Lung (tissue), 11 donors: ENCODE measurements at regions not wholly inside any gene's neighbourhood (a gene's known extent, or its start where the extent isn't known, plus 50 kb on each side); places are given as distances from the start of the nearest gene placed in this dataset.

Experiments used
- ATAC-seq: fragments of 200-7000 bp; cut with Tn5 transposase; one replicate; pipeline ENCODE4 v1.9.1; 2020; ENCODE audit warnings: moderate number of reproducible peaks; ENCODE audit not compliant: insufficient read depth, low FRiP score
- DNase-seq, 3 donors: peaks; one replicate each; pipeline ENCODE4 v3.0.0-alpha.2; 2013 to 2017
- H3K27ac ChIP-seq, 2 donors: one replicate each; pipeline ENCODE4 v1.5.1; 2013; ENCODE audit warnings: mild to moderate bottlenecking in 2 of 2, moderate library complexity in 2 of 2, control low read depth in 1 of 2, inconsistent platforms in 1 of 2, low read depth in 1 of 2, low read length in 1 of 2
- H3K27me3 ChIP-seq, 3 donors: one replicate each; pipeline ENCODE4 v1.5.1; 2013; ENCODE audit warnings: low read length in 2 of 3; ENCODE audit not compliant: control insufficient read depth in 3 of 3, insufficient read depth in 3 of 3
- H3K36me3 ChIP-seq, 4 donors: one replicate each; pipeline ENCODE4 v1.5.1; 2013; ENCODE audit warnings: low read length in 4 of 4, mild to moderate bottlenecking in 1 of 4, moderate library complexity in 1 of 4; ENCODE audit not compliant: control insufficient read depth in 4 of 4, insufficient read depth in 4 of 4
- H3K4me1 ChIP-seq, 5 donors: one replicate each; pipeline ENCODE4 v1.5.1; 2013; ENCODE audit warnings: low read length in 5 of 5, mild to moderate bottlenecking in 2 of 5, moderate library complexity in 1 of 5; ENCODE audit not compliant: control insufficient read depth in 5 of 5, insufficient read depth in 5 of 5
- H3K4me3 ChIP-seq: one replicate; pipeline ENCODE4 v1.5.1; 2013; ENCODE audit warnings: mild to moderate bottlenecking, control low read depth, moderate library complexity
- H3K9ac ChIP-seq, 2 donors: one replicate each; pipeline ENCODE4 v1.5.1; 2013; ENCODE audit warnings: low read length in 2 of 2, control low read depth in 1 of 2; ENCODE audit not compliant: insufficient read depth in 1 of 2
- H3K9me3 ChIP-seq, 4 donors: one replicate each; pipeline ENCODE4 v1.5.1; 2013; ENCODE audit warnings: low read length in 3 of 4, mild to moderate bottlenecking in 1 of 4, moderate library complexity in 1 of 4; ENCODE audit not compliant: control insufficient read depth in 4 of 4, insufficient read depth in 3 of 4
- WGBS, 2 donors: extraction: QIAGEN DNeasy Blood & Tissue Kit; methylation state at CpG; one replicate each; pipeline ENCODE4 v1.1.7; 2013; 5-methylcytosine and 5-hydroxymethylcytosine counted together
- TF ChIP-seq, protein P1 (sequence below): IDR thresholded peaks from 2 replicates; pipeline ENCODE4 v1.5.1; 2012; ENCODE audit warnings: mild to moderate bottlenecking; ENCODE audit errors: control extremely low read depth, extremely low read depth
- donor health status: control.
- donor health status: control.
- donor health status: Bipolar disorder and iron deficiency.
- donor health status: healthy.
- donor health status: DM: yes; HTN: yes; CAD: no.

DNA sequence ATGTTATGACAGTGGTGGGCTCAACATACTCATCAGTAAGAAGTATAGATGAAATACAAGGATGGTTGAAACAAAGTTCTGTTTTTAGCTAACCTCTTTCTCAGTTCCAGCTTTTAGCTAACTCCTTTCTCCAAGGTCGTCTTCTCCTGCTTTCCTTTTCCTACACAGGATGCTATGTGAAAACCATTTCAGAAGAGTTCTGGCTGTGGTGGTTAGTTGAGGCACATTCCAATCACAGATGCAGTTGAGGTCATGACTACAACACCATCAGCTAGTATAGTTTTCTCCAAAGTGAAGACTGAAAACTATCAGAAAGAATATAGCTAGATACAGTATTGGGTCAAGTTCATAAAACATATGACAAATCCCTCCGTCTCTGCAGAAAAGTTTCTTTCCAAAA is 477.7 kb upstream of the C9orf72 start:
- WGBS, 2 donors, result 78 to 91% methylated on average over 2 of the region's 2 CpGs
- H3K4me1 ChIP-seq, result no peaks in the 10 kb centered on the region
- H3K4me3 ChIP-seq, result no peak overlapping the region
- TF ChIP-seq, protein P1, sequence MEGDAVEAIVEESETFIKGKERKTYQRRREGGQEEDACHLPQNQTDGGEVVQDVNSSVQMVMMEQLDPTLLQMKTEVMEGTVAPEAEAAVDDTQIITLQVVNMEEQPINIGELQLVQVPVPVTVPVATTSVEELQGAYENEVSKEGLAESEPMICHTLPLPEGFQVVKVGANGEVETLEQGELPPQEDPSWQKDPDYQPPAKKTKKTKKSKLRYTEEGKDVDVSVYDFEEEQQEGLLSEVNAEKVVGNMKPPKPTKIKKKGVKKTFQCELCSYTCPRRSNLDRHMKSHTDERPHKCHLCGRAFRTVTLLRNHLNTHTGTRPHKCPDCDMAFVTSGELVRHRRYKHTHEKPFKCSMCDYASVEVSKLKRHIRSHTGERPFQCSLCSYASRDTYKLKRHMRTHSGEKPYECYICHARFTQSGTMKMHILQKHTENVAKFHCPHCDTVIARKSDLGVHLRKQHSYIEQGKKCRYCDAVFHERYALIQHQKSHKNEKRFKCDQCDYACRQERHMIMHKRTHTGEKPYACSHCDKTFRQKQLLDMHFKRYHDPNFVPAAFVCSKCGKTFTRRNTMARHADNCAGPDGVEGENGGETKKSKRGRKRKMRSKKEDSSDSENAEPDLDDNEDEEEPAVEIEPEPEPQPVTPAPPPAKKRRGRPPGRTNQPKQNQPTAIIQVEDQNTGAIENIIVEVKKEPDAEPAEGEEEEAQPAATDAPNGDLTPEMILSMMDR, result no peak
- no peaks in the 10 kb centered on the region for H3K27me3 ChIP-seq
- no peak overlapping the region for H3K9ac ChIP-seq
- DNase-seq (no peak), ATAC-seq (no peak)
- no peak overlapping the region for H3K27ac ChIP-seq
- no peaks in the 10 kb centered on the region for H3K9me3 ChIP-seq
- no peaks in the 10 kb centered on the region for H3K36me3 ChIP-seq

DNA sequence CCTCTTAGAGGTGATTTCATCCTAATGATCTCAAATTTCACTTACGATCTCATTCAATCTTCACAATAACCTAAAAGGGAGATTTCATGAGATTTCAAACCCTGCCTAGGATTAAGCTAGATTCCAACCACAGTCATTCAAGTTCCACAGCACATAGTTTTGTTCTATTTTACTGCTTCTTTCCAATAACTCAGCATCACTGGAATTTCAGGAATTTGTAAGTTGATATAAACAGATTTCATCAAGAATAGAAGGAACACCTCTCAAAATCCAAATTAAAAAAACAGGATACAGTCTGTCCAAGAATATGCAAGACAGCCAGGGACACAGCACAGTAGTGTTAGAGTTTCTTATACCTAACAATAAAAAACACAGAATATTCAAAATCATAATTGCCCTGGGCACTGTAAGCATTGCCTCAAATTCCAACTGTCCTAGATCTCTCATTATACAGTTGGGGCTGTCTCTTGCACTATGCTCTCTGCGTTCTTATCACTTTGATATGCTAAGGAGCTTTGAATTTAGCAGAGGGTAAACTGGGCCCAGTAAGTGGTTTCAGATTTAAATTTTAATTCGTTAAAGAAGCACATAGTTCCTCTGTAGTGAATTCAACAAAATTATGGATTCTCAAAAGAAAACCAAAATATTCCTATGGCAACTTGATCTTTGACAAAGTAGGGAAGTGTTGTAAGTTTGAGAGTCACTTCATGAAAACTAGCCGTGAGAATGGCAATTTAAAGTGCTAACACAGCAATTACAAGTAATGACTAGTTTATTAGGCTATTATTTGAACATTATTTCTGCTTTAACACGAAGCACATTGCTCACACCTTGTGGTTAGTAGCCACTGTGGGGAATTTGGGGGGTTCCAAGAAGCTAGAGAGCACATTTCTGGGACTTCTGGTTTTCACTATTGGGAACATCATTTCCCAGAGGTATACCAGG is 478.6 kb upstream of the C9orf72 start:
- ATAC-seq, result no peak
- peaks cover 0 to 4% (median 0%) of the 10 kb centered on the region in 5 donors for H3K4me1 ChIP-seq

DNA sequence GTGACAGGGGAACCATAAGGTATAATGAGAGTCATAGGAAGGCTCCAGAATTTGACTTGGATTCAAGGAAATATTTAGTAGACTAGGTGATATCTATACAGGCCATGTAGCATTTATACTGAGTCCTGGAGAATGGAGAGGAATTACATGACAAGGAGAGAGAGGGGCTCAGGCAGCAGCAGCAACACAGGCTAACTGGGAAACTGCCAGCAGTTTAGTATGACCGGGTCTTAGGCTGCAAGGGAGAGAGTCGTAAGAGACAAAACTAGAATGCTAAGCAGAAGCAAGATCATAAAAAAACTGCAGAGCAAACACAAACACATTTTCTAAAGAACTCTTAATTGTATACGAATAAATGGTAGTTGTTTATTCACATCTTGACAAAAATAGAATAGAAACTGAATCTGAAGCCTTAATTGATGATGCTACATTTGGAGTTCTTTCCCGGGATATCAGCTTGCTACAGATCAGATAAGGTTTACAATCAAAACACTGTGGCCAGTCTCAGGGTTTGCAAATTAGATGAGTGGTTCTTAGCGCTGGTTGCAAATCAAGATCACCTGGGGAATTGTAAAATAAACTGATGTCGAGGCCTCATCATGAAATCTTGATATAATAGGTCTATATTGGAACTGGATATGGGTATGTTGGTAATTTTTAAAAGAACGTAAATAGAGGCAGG is 480.0 kb upstream of the C9orf72 start:
- Histone ChIP-seq H3K9ac (no peak overlapping the region), H3K27me3 (no peaks in the 10 kb centered on the region), H3K9me3 (no peaks in the 10 kb centered on the region), H3K36me3 (no peaks in the 10 kb centered on the region), H3K27ac (no peak overlapping the region), H3K4me3 (no peak overlapping the region), H3K4me1 (peaks cover 0 to 4% (median 0%) of the 10 kb centered on the region in 5 donors)
- no peak for ATAC-seq
- DNase-seq, result peak; percentile 20 to 80 (median 54)
- WGBS, 2 donors, result 64 to 68% methylated on average over 7 of the region's 7 CpGs
- TF ChIP-seq, protein P1, result no peak

More for the DNA sequence above, 478.6 kb upstream of the C9orf72 start:
- Histone ChIP-seq H3K36me3 (no peaks in the 10 kb centered on the region), H3K27me3 (no peaks in the 10 kb centered on the region), H3K4me3 (no peak overlapping the region), H3K9me3 (no peaks in the 10 kb centered on the region), H3K27ac (no peak overlapping the region), H3K9ac (no peak overlapping the region)
- DNase-seq, result no peak
- TF ChIP-seq, protein P1, result no peak
- WGBS, 2 donors, result 75 to 77% methylated on average over 5 of the region's 5 CpGs
